H1 (cell line): ENCODE measurements at regions not wholly inside any gene's neighbourhood (a gene's known extent, or its start where the extent isn't known, plus 50 kb on each side); places are given as distances from the start of the nearest gene placed in this dataset.

Experiments
- CTCF ChIA-PET: fragments of 300-600 bp; sonication (Branson Sonifier 250); formaldehyde crosslinking; loops from one replicate; lab custom pipeline; 2021; ENCODE audit not compliant: partially characterized antibody; lab: Charles Lee
- POLR2A ChIA-PET: fragments of 300-600 bp; sonication (Branson Sonifier 250); formaldehyde crosslinking; loops from one replicate; lab custom pipeline; 2021; ENCODE audit warnings: inconsistent platforms; ENCODE audit not compliant: partially characterized antibody; lab: Charles Lee
- DNase-seq, 2 experiments: peaks; one replicate each; pipeline versions ENCODE4 v3.0.0 to v3.0.0-alpha.2; 2010 to 2022; ENCODE audit warnings: low spot score in 2 of 2, low read depth in 1 of 2, mixed read lengths in 1 of 2
- FAIRE-seq: peaks from 2 replicates; lab custom pipeline; 2011; peaks lifted over from hg19 to GRCh38; lab: Jason Lieb, UNC
- H2AFZ ChIP-seq: 2 replicates; pipeline ENCODE4 v1.8.1; 2012; ENCODE audit warnings: low read length, inconsistent platforms
- H2AK5ac ChIP-seq: 2 replicates; pipeline ENCODE4 v1.6.1; 2013; ENCODE audit warnings: low read depth, low read length
- H2BK120ac ChIP-seq: replicated peaks from 2 replicates; pipeline ENCODE3; 2013; ENCODE audit warnings: low read depth, low read length, inconsistent platforms
- H2BK12ac ChIP-seq: 2 replicates; pipeline ENCODE4 v1.6.1; 2013; ENCODE audit warnings: low read depth, low read length
- H2BK15ac ChIP-seq: 2 replicates; pipeline ENCODE4 v1.6.1; 2013; ENCODE audit warnings: low read length
- H2BK20ac ChIP-seq: 2 replicates; pipeline ENCODE4 v1.6.1; 2013; ENCODE audit warnings: low read length
- H2BK5ac ChIP-seq: 2 replicates; pipeline ENCODE4 v1.6.1; 2013; ENCODE audit warnings: low read depth, low read length
- H3K14ac ChIP-seq: 2 replicates; pipeline ENCODE4 v1.6.1; 2013; ENCODE audit warnings: inconsistent platforms; ENCODE audit not compliant: insufficient read length
- H3K18ac ChIP-seq: 2 replicates; pipeline ENCODE4 v1.6.1; 2013; ENCODE audit warnings: low read length; ENCODE audit errors: extremely low read depth
- H3K23ac ChIP-seq: 2 replicates; pipeline ENCODE4 v1.6.1; 2013; ENCODE audit warnings: inconsistent platforms; ENCODE audit not compliant: insufficient read length
- H3K23me2 ChIP-seq: 2 replicates; pipeline ENCODE4 v1.6.1; 2013; ENCODE audit warnings: low read depth, low read length
- H3K27ac ChIP-seq: 2 replicates; pipeline ENCODE4 v1.6.1; 2011; ENCODE audit warnings: low read depth, low read length, inconsistent platforms
- H3K27me3 ChIP-seq, 4 experiments: replicated peaks in 1 of 4; 1 replicate in 1 of 4; 2 replicates in 3 of 4; pipeline versions ENCODE4 v1.6.1 to v1.8.1; 2011 to 2013; ENCODE audit warnings: low read length in 3 of 4, mild to moderate bottlenecking in 3 of 4, inconsistent platforms in 2 of 4, mixed read lengths in 2 of 4, moderate library complexity in 1 of 4; ENCODE audit not compliant: control insufficient read depth in 3 of 4, insufficient read depth in 3 of 4; ENCODE audit errors: extremely low read depth in 1 of 4
- H3K36me3 ChIP-seq, 4 experiments: 2 replicates each; pipeline versions ENCODE4 v1.6.1 to v1.8.1; 2011 to 2013; ENCODE audit warnings: mild to moderate bottlenecking in 4 of 4, low read length in 3 of 4, moderate library complexity in 2 of 4, control low read depth in 1 of 4, inconsistent platforms in 1 of 4; ENCODE audit not compliant: insufficient read depth in 4 of 4, control insufficient read depth in 2 of 4
- H3K4ac ChIP-seq: replicated peaks from 2 replicates; pipeline ENCODE3; 2013; ENCODE audit warnings: low read length, low read depth, mixed read lengths, inconsistent platforms; ENCODE audit not compliant: insufficient read length
- H3K4me1 ChIP-seq, 4 experiments: replicated peaks in 1 of 4; 1 replicate in 1 of 4; 2 replicates in 3 of 4; pipeline versions ENCODE4 v1.6.1 to v1.8.1; 2011 to 2013; ENCODE audit warnings: low read length in 3 of 4, inconsistent platforms in 2 of 4, mixed read lengths in 1 of 4; ENCODE audit not compliant: insufficient read depth in 4 of 4, control insufficient read depth in 3 of 4
- H3K4me2 ChIP-seq, 2 experiments: 2 replicates each; pipeline versions ENCODE4 v1.6.1 to v1.8.1; 2011 to 2013; ENCODE audit warnings: low read depth in 2 of 2, low read length in 2 of 2, control low read depth in 1 of 2, inconsistent platforms in 1 of 2, mild to moderate bottlenecking in 1 of 2; ENCODE audit not compliant: insufficient read depth in 1 of 2
- H3K4me3 ChIP-seq, 4 experiments: fragments of 200-600, 300-600 bp in 1 of 4; sonication (generic), shearing (Covaris generic), sonication (Bioruptor Twin) in 1 of 4; 2 replicates each; pipeline versions ENCODE4 v1.5.1 to v1.8.1; 2011 to 2016; ENCODE audit warnings: low read length in 4 of 4, low read depth in 3 of 4, control low read depth in 2 of 4, inconsistent platforms in 2 of 4, mild to moderate bottlenecking in 2 of 4, mixed read lengths in 1 of 4, moderate library complexity in 1 of 4; ENCODE audit not compliant: insufficient read depth in 2 of 4; ENCODE audit errors: extremely low read depth in 1 of 4
- H3K56ac ChIP-seq: replicated peaks from 2 replicates; pipeline ENCODE3; 2013; ENCODE audit warnings: low read depth, mild to moderate bottlenecking, mixed read lengths, low read length, inconsistent platforms; ENCODE audit not compliant: insufficient read length
- H3K79me1 ChIP-seq: 2 replicates; pipeline ENCODE4 v1.6.1; 2013; ENCODE audit warnings: low read depth, low read length, control low read depth
- H3K79me2 ChIP-seq, 2 experiments: 2 replicates each; pipeline versions ENCODE4 v1.6.1 to v1.8.1; 2012 to 2013; ENCODE audit warnings: low read length in 2 of 2, mild to moderate bottlenecking in 2 of 2, inconsistent platforms in 1 of 2; ENCODE audit not compliant: insufficient read depth in 2 of 2, control insufficient read depth in 1 of 2
- H3K9ac ChIP-seq, 4 experiments: replicated peaks in 1 of 4; 1 replicate in 1 of 4; 2 replicates in 3 of 4; pipeline versions ENCODE4 v1.6.1 to v1.8.1; 2011 to 2013; ENCODE audit warnings: low read depth in 3 of 4, low read length in 3 of 4, control low read depth in 2 of 4, mild to moderate bottlenecking in 2 of 4, moderate library complexity in 2 of 4, inconsistent platforms in 1 of 4; ENCODE audit errors: extremely low read depth in 1 of 4
- H3K9me3 ChIP-seq, 2 experiments: 2 replicates each; pipeline versions ENCODE4 v1.6.1 to v1.8.1; 2012 to 2013; ENCODE audit warnings: mild to moderate bottlenecking in 2 of 2, moderate library complexity in 2 of 2, control low read depth in 1 of 2, inconsistent platforms in 1 of 2, low read depth in 1 of 2, low read length in 1 of 2, mixed read lengths in 1 of 2; ENCODE audit not compliant: insufficient read depth in 2 of 2
- H4K20me1 ChIP-seq, 2 experiments: replicated peaks in 1 of 2; 2 replicates each; pipeline versions ENCODE3 to v1.8.1; 2011 to 2013; ENCODE audit warnings: inconsistent platforms in 2 of 2, low read length in 2 of 2, mild to moderate bottlenecking in 1 of 2; ENCODE audit not compliant: insufficient read depth in 2 of 2, control insufficient read depth in 1 of 2
- H4K5ac ChIP-seq: 2 replicates; pipeline ENCODE4 v1.6.1; 2013; ENCODE audit warnings: low read length, low read depth, mixed read lengths, inconsistent platforms; ENCODE audit not compliant: insufficient read length
- H4K8ac ChIP-seq: 2 replicates; pipeline ENCODE4 v1.8.0; 2013; ENCODE audit warnings: mild to moderate bottlenecking, moderate library complexity, low read length, inconsistent platforms; ENCODE audit not compliant: insufficient read depth; ENCODE audit errors: extremely low read depth
- H4K91ac ChIP-seq: replicated peaks from 2 replicates; pipeline ENCODE3; 2013; ENCODE audit warnings: low read length, mixed read lengths, inconsistent platforms; ENCODE audit not compliant: insufficient read length
- ATF2 ChIP-seq: IDR thresholded peaks from 2 replicates; pipeline ENCODE4 v1.6.1; 2012; ENCODE audit warnings: low read length, inconsistent platforms
- EZH2 ChIP-seq: fragments of 200-600 bp; sonication (generic); IDR thresholded peaks from 2 replicates; pipeline ENCODE4 v1.7.1; 2012; ENCODE audit warnings: low read depth, mild to moderate bottlenecking, moderate library complexity, low read length, inconsistent platforms; ENCODE audit not compliant: severe bottlenecking
- GTF2F1 ChIP-seq: IDR thresholded peaks from 2 replicates; pipeline ENCODE4 v1.6.1; 2012; ENCODE audit warnings: low read depth, low read length, improper control_type of control experiment, borderline replicate concordance
- JUN ChIP-seq: IDR thresholded peaks from 2 replicates; pipeline ENCODE4 v1.6.1; 2011; ENCODE audit warnings: low read depth, mild to moderate bottlenecking, improper control_type of control experiment, low read length
- RNF2 ChIP-seq: fragments of 200-900, 300-1000 bp; sonication (generic); IDR thresholded peaks from 2 replicates; pipeline ENCODE4 v1.7.1; 2016; ENCODE audit warnings: borderline replicate concordance, low read depth, mild to moderate bottlenecking, antibody characterized with exemption, low read length; ENCODE audit not compliant: poor library complexity, severe bottlenecking; ENCODE audit errors: missing control alignments
- TBP ChIP-seq: IDR thresholded peaks from 2 replicates; pipeline ENCODE4 v1.6.1; 2011; ENCODE audit warnings: low read depth, low read length, improper control_type of control experiment
- YY1 ChIP-seq: IDR thresholded peaks from 2 replicates; pipeline ENCODE4 v1.6.1; 2011; ENCODE audit warnings: low read depth, mild to moderate bottlenecking, low read length
- WGBS, 2 experiments: shearing (Covaris generic) in 1 of 2; methylation state at CpG; one replicate each; pipeline versions ENCODE4 v1.1.6 to v1.1.7; 2013 to 2015; ENCODE audit warnings: low lambda C conversion rate in 2 of 2, mixed read lengths in 2 of 2, inconsistent platforms in 1 of 2, low coverage in 1 of 2, missing lambda C conversion rate in 1 of 2; ENCODE audit not compliant: insufficient replicate concordance in 2 of 2, insufficient coverage in 1 of 2, insufficient read length in 1 of 2; ENCODE audit errors: extremely low coverage in 1 of 2, missing lambda C conversion rate in 1 of 2; 5-methylcytosine and 5-hydroxymethylcytosine counted together

GRCh38 chr10:128594688-128595087 lies 468.5 kb upstream of the MKI67 start:
- Histone ChIP-seq H3K79me1 (no peaks in the 10 kb centered on the region), H3K4ac (no peak overlapping the region), H4K91ac (no peak overlapping the region), H3K23me2 (no peaks in the 10 kb centered on the region), H2AFZ (no peak overlapping the region), H2AK5ac (no peak overlapping the region), H4K8ac (no peak overlapping the region), H3K9me3 (no peaks in the 10 kb centered on the region), H3K23ac (no peak overlapping the region), H3K27me3 (no peaks in the 10 kb centered on the region), H3K9ac (no peak overlapping the region), H3K4me3 (no peak overlapping the region), H2BK12ac (no peak overlapping the region), H3K79me2 (no peaks in the 10 kb centered on the region), H2BK20ac (no peak overlapping the region), H2BK120ac (no peak overlapping the region), H3K36me3 (no peaks in the 10 kb centered on the region), H3K27ac (no peak overlapping the region), H2BK15ac (no peak overlapping the region), H3K14ac (no peak overlapping the region), H3K56ac (no peak overlapping the region), H4K5ac (no peak overlapping the region), H4K20me1 (no peaks in the 10 kb centered on the region), H3K18ac (no peak overlapping the region), H2BK5ac (no peak overlapping the region), H3K4me1 (no peaks in the 10 kb centered on the region), H3K4me2 (no peak overlapping the region)
- CTCF ChIA-PET, result no interaction called here
- 87% methylated on average over 1 of the region's 1 CpG; no CpG with 5 or more reads in 1 of the 2 experiments for WGBS, 2 experiments
- no peak for FAIRE-seq
- no peak for DNase-seq
- POLR2A ChIA-PET, result no interaction called here
- no peak for TF ChIP-seq YY1
- no peak for TF ChIP-seq EZH2
- TF ChIP-seq JUN, result no peak
- TF ChIP-seq TBP, result no peak
- no peak for TF ChIP-seq ATF2
- TF ChIP-seq RNF2, result no peak
- no peak for TF ChIP-seq GTF2F1
